Prostate gland (tissue), 2 donors: ENCODE measurements at regions not wholly inside any gene's neighbourhood (a gene's known extent, or its start where the extent isn't known, plus 50 kb on each side); places are given as distances from the start of the nearest gene placed in this dataset.

Experiments used
- CTCF ChIP-seq, 4 experiments: fragments of 200-600 bp in 2 of 4; fragments of 450-650 bp in 2 of 4; sonication (generic) in 2 of 4; IDR thresholded peaks; 1 replicate in 3 of 4; 2 replicates in 1 of 4; pipeline ENCODE4 v1.5.1; 2016 to 2019; ENCODE audit warnings: antibody characterized with exemption in 4 of 4, mild to moderate bottlenecking in 2 of 4, moderate library complexity in 2 of 4
- POLR2A ChIP-seq: fragments of 450-650 bp; IDR thresholded peaks from one replicate; pipeline ENCODE4 v1.6.1; 2016; ENCODE audit warnings: antibody characterized with exemption, mild to moderate bottlenecking
- POLR2AphosphoS5 ChIP-seq: sonication (generic); formaldehyde crosslinking; IDR thresholded peaks from one replicate; pipeline ENCODE4 v1.6.1; 2017; ENCODE audit warnings: antibody characterized with exemption

GRCh38 chr3:67715971-67716370 is 61.6 kb upstream of the SUCLG2 start:
- TF ChIP-seq CTCF (IDR thresholded peaks at IDR 0.05) (no peak), POLR2A (no peak), POLR2AphosphoS5 (no peak)
